GM18519 (cell line): ENCODE measurements at regions not wholly inside any gene's neighbourhood (a gene's known extent, or its start where the extent isn't known, plus 50 kb on each side); places are given as distances from the start of the nearest gene placed in this dataset.

ENCODE experiments used
- ATAC-seq: cut with Tn5 transposase; IDR thresholded peaks from one replicate; pipeline ENCODE4 v1.9.1; 2021; ENCODE audit warnings: mild to moderate bottlenecking, moderate library complexity; ENCODE audit not compliant: unreplicated experiment, low FRiP score

GRCh38 chr9:89759572-89759971 lies 154.8 kb downstream of the GADD45G start:
- ATAC-seq: no peak

GRCh38 chr9:89760123-89760522 lies 155.3 kb downstream of the GADD45G start:
- ATAC-seq: no peak

- no peak for ATAC-seq
Measured at GRCh38 chr9:89764217-89764616, 159.4 kb downstream of the GADD45G start.

GRCh38 chr9:89765211-89765946 lies 160.6 kb downstream of the GADD45G start:
- no peak for ATAC-seq

GRCh38 chr9:89766991-89767390 lies 162.2 kb downstream of the GADD45G start:
- no peak for ATAC-seq

- no peak for ATAC-seq
Measured at GRCh38 chr9:89768051-89768450, 163.2 kb downstream of the GADD45G start.

- ATAC-seq: no peak
Measured at GRCh38 chr9:89768650-89769071, 163.8 kb downstream of the GADD45G start.

GRCh38 chr9:89770531-89771174 lies 165.8 kb downstream of the GADD45G start:
- ATAC-seq: no peak

GRCh38 chr9:89771205-89771604 lies 166.4 kb downstream of the GADD45G start:
- no peak for ATAC-seq

GRCh38 chr9:89773170-89773569 lies 168.4 kb downstream of the GADD45G start:
- ATAC-seq: no peak

- ATAC-seq: no peak
Measured at GRCh38 chr9:89774858-89775370, 170.1 kb downstream of the GADD45G start.

- ATAC-seq: no peak
Measured at GRCh38 chr9:89775641-89776040, 170.8 kb downstream of the GADD45G start.

GRCh38 chr9:89776795-89777525 lies 172.1 kb downstream of the GADD45G start:
- no peak for ATAC-seq

- ATAC-seq: no peak
Measured at GRCh38 chr9:89777544-89777943, 172.7 kb downstream of the GADD45G start.

- no peak for ATAC-seq
Measured at GRCh38 chr9:89778100-89779090, 173.6 kb downstream of the GADD45G start.

- ATAC-seq: no peak
Measured at GRCh38 chr9:89779405-89780203, 174.8 kb downstream of the GADD45G start.

- ATAC-seq: no peak
Measured at GRCh38 chr9:89780959-89781358, 176.1 kb downstream of the GADD45G start.

- no peak for ATAC-seq
Measured at GRCh38 chr9:89781838-89782540, 177.2 kb downstream of the GADD45G start.

GRCh38 chr9:89786655-89787054 lies 181.8 kb downstream of the GADD45G start:
- no peak for ATAC-seq
